ENCODE measurements at regions not wholly inside any gene's neighbourhood (a gene's known extent, or its start where the extent isn't known, plus 50 kb on each side); places are given as distances from the start of the nearest gene placed in this dataset.

GRCh38 chr6:18785810-18786490 is 398.8 kb downstream of the RNF144B start:
- DNase-seq: no peak

GRCh38 chr6:18792866-18793265 is 405.7 kb downstream of the RNF144B start:
- DNase-seq: peak in 1 of 2 experiments; percentile 6

DNA sequence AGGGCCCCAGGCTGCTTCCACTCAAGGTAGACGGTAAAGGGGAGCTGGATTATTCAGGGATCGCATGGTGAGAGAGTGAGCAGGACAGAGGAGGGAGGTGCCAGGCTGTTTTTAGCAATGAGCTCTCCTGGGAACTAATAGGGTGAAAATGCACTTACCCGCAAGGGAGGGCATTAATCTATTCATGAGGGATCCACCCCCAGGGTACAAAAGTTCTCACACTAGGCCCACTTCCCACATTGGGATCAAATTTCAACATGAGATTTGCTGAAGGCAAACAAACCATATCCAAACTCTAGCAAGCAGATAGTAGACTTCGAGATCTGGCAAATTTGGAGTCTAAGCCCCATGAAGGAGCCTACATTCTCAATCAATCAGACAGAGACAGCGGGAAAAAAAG is 408.6 kb downstream of the RNF144B start:
- DNase-seq: no peak

GRCh38 chr6:18820725-18821124 is 433.6 kb downstream of the RNF144B start:
- no peak for DNase-seq

- no peak for DNase-seq
Observed at GRCh38 chr6:18823782-18824386, 436.7 kb downstream of the RNF144B start.

DNA sequence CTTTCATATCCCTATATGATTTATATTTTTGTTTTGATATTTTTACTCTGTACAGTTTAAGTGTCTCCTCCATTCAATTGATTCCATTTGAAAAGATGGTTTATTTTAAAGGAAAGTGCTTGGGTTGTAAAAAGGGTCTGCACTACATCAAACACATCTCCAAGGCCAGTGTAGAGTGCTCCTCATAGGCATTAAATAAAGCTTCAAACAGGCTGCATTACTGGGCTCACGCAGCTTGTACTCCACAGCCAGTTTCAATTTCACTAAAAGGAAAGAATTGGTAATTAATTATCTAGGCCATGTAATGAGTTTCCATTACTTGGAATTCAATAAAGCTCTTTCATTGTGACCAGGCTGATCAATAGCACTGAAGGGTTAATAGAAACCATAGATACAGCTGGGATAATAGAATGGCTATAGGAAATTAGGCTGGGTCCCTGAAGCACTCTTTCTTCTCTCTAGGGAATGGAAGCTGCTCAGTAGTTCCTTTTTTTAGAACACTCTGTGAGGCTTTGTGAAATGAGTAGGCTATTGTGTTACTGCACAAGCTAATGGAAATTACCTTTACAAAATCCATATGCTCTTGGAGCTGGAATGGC is 442.2 kb downstream of the RNF144B start:
- DNase-seq: peak in 1 of 2 experiments; percentile 3

- DNase-seq: no peak
Observed at GRCh38 chr6:18835976-18836375, 448.8 kb downstream of the RNF144B start.

DNA sequence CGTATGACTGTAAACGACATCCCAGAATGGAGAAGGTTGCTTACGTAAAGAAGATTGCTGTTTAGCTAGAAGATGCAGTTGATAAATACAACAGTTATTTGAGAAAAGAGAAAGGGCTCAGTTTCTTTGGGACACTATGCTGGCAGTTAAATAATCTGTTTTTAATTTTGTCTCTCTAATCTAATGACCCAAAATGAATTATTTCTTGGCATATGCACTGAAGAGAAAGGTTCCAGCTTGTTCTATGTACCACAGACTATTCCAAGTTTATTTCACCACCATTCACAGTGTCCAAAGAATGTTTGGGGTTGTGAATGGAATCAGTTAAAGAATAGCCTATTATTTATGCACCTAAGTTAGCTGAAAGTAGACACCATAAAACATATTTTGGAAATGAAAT is 449.9 kb downstream of the RNF144B start:
- DNase-seq: no peak

DNA sequence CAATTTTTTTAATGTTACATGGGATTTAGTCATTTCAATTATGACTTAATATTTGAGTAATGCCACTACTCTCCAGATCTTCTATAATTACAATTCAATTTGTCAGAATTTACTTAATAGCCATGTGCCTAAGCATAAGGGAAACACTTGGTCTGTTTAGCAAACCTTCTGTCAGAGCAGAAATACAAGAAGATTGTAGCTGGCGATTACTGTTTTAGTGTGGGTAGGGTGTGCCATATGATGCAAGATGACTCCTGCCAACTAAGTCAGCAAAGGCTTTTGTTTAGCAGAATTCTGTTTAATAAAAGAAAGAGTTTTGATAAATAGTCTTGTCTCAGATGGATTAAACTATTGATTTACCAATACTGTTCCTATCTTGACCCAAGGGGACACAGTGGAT is 455.4 kb downstream of the RNF144B start:
- DNase-seq: no peak

DNA sequence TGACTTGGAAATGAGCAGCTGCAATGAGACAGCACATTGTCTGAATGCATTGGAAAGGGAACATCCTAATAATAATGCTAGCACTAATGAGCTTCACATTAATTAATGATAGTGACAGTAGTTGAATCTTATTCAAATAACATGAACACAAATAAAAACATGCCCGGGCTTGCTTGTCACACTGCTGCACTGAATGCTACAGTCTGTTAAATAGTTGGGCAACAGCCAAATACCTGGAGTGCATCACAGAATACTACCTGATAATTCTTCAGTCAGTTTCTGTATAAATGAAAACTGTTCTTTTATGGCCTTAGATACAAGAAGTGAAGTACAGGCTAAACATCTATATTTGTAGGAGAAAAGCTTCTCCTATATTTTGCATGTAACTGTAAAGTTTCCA is 458.7 kb downstream of the RNF144B start:
- DNase-seq: no peak

DNA sequence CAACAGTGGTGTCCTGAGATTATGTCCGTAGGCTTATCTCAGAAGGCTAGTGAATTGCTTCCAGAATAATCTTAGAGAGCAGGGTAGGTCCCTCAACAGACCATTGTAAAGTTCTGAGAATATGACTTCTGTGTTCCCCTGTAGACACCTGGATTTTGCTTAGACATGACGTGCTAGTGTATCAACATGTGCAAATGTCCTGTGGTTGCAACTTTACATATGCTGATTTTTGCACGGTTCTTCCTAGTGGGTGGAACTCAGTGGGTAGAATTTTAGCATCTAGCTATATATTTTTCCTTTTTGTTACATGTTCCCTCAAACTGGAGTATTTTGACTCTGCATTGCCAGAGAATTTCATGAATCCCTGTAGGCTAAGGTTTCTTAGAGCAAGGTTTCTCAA is 459.2 kb downstream of the RNF144B start:
- no peak for DNase-seq

- peak; percentile 8 to 44 for DNase-seq
Observed at GRCh38 chr6:18861204-18861603, 474.1 kb downstream of the RNF144B start.

DNA sequence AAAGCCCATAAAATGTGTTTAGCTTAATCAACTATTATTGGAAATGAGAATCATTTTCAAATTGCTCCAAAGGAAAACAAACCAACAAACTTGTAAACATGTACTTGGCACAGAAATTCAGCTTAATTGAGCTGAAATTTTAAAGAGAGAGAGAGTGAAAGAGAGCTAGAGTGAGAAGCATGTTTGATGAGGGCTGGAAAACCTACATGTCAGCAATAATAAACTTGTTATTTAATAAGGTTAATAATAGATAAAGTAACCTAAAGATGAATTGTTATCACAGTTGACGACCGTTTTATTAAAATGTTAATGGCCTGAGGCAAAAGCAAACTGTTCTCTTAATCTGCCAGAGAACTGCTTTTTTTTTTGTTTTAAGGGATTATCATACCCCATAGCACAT is 496.1 kb downstream of the RNF144B start:
- DNase-seq: no peak

DNA sequence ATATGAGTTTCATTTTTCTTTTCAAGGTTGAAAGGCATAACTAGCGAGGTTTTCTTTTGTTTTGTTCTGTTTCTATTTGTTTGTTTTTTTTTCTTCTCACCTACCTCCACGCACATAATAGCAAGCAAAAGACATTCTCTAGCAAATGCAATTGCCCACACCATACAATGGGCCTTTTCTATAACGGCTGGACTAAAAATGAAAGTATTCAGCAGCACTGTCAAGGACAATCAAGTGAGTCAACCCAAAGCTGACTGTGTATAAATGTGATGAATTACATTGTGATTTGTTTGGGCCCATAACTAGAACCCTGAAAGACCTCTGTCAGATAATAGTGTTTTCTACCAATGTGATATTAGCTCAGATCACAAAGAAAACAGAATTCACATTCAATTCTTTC is 496.7 kb downstream of the RNF144B start:
- no peak for DNase-seq

DNA sequence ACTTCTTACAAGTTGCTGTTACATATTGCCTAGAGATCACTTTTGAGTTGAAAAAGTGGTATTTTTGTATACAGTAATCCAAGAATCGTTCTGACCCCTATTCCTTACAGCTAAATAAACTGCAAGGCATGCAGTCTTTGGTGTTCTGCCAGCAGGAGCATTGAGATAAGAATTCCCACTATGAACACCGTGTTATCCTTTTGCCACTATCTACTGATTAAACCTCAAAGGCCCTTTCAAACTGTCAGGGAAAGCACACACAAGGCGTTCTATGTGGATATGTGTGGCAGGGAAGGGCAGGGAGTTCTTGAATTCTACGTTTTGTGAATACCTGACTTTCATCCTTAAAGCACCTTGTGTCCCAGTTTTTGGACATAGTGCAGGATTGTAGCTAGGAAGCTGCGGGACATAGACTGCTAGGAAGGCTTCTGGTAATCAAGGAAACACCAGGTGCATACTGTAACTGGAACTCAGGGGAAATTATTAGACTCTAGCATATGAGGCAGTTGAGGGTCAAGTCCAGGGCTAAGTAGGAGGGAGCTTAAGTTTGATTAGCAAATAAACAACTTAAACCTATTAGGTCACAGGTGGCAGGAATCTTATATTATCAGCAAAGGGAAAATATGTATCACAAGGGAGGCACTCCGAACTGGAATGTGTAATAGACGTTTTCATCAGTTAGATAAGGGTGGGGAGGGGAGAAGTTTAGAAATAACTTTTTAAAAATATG is 506.6 kb downstream of the RNF144B start:
- DNase-seq: no peak

GRCh38 chr6:18897350-18897749 is 510.2 kb downstream of the RNF144B start:
- no peak for DNase-seq

GRCh38 chr6:18904681-18905080 is 517.5 kb downstream of the RNF144B start:
- no peak for DNase-seq

DNA sequence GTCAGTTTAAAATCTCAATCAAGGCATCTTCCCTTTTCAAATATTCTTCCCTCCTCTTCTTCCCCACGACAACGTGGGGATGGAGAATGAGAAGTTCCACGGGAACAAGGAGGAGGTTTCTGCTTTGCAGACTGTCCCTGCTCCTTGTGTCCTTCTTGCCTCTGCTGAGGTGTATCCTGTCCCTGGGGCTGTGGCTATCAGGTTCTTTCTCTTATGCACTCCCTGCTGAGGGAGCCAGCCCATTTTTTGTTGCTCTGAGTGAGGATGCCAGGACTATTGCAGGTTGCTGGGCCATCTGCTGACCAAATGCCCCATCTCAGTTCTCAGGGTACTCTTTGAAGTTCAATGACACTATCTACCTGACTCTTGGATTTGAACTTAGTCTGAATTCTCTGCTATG is 533.6 kb downstream of the RNF144B start:
- no peak for DNase-seq

DNA sequence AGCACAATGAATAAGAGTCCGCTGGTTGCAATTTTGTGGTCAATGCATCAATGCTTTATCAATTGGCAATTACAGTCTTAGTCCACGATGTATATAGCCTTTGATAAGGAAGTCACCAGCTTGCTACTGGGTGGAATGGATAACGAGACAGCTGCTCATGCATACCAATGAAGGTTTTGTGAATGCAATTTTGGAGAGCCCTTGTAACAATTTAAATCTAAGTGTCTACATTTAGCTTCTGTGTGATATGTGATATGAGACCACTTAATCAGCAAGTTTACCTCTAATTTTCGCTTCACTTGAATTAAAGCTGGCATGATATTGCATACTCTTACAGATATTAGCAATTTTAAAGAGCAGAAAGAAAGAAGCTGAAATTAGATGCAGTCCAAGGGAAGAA is 543.9 kb downstream of the RNF144B start:
- no peak for DNase-seq

- no peak for DNase-seq
Observed at GRCh38 chr6:18958146-18958545, 571.0 kb downstream of the RNF144B start.

- DNase-seq: no peak
Observed at GRCh38 chr6:18961566-18961965, 574.4 kb downstream of the RNF144B start.

DNA sequence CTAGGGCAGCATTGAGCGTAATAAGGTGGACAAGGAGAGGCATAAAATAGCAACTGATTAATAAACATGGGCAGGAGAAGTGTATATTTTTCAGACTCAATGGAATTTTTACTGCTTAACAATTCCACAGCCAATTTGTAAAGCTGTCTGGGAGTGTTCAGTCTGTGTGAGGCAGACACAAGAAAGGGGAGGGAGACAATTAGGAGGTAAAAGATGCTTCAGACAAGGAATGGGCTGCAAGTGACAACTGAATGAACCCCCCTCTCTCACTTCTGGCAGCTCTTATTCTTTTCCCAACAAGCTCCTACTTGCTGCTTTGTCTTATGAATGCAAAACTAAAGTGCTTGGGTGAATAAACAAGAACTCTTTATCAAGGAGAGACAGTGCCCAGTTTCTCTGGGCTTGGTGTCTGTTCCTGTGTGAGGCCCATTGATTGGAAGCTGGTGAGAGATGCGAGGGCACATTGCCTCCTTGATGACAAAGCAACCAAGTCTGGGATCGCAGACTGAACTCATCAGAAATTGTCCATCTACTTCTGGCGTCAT is 575.3 kb downstream of the RNF144B start:
- no peak for DNase-seq

- DNase-seq: no peak
Observed at GRCh38 chr6:18963439-18963838, 576.3 kb downstream of the RNF144B start.

DNA sequence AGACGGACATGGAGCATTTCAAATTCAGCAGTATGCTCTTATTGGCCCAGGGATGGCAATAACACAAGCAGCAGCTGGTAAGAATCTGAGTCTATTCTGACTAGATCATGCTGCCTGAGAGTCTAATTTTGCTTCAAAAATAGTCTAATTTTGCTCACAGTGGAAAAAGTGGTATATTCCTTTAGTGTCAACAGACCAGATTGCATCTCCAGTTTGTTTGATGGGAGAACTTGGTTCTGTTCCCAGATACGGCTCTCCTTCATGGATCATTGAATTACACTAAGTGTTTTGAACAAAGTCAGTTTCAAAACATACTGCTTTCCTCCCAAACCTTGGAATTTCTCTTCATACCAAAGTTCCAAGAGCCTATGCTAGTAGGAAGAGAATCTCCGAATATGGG is 586.1 kb downstream of the RNF144B start:
- no peak for DNase-seq

Measured in NCI-H187 (cell line).